Sigmoid colon (tissue), 3 donors: ENCODE measurements at regions not wholly inside any gene's neighbourhood (a gene's known extent, or its start where the extent isn't known, plus 50 kb on each side); places are given as distances from the start of the nearest gene placed in this dataset.

Source experiments
- CTCF ChIP-seq, 4 experiments: fragments of 450-650 bp in 3 of 4; fragments of 200-600 bp in 1 of 4; IDR thresholded peaks; one replicate each; pipeline ENCODE4 v1.5.1; 2016 to 2019; ENCODE audit warnings: antibody characterized with exemption in 4 of 4, mild to moderate bottlenecking in 3 of 4, moderate library complexity in 2 of 4
- POLR2A ChIP-seq, 2 donors: fragments of 450-650 bp; IDR thresholded peaks; one replicate each; pipeline ENCODE4 v1.6.1; 2016; ENCODE audit warnings: antibody characterized with exemption in 2 of 2, mild to moderate bottlenecking in 2 of 2, moderate library complexity in 2 of 2

GRCh38 chr22:25509374-25509791, 55.1 kb upstream of the GRK3 start:
- no peak for TF ChIP-seq POLR2A (IDR thresholded peaks at IDR 0.05)
- TF ChIP-seq CTCF (IDR thresholded peaks at IDR 0.05): no peak
